ENCODE measurements at regions not wholly inside any gene's neighbourhood (a gene's known extent, or its start where the extent isn't known, plus 50 kb on each side); places are given as distances from the start of the nearest gene placed in this dataset.

DNA sequence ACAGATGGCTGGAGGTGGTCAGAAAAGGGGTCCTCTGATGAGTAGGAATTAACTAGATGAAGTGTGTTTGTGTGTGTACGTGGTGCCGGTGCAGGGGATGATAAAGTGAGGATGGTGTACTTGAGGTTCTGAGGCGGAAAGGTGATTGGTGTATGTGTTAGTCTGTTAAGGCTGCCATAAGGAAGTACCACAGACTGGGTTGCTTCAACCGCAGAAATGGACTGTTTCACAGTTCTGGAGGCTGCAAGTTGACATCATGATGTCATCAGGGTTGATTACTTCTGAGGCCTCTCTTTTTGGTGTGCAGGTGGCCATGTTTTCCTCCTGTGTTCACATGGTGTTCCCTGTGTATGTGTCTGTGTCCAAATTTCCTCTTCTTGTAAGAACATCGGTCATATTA is 202.4 kb upstream of the RGMA start:
- no peak for DNase-seq (ENCODE audit: low read depth, low spot score)

DNA sequence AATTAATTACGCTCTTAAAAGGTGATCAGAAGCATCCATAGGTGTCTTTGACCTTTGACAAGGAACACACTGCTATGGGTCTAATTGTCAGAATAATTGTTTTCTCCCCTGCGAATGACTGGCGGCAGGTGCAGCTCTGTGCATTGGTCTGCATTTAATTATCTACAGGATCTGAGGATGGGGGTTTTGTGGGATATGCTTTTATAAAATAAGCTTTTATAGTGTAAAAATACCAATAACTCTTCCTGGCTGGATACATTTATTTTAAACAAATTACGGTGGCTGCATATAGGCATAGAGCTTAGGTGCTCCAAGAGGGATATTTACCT is 201.6 kb upstream of the RGMA start:
- CTCF ChIA-PET, result no interaction called here
- DNase-seq (ENCODE audit: low read depth, low spot score), result no peak
- Histone ChIP-seq H3K4me3 (ENCODE audit: low read depth, low read length) (no peak overlapping the region), H3K27me3 (ENCODE audit: control insufficient read depth, insufficient read depth, low read length) (no peaks in the 10 kb centered on the region), H3K27ac (ENCODE audit: low read depth, low read length) (no peak overlapping the region), H3K9me3 (ENCODE audit: control insufficient read depth, insufficient read depth, low read length) (peaks cover 30% of the 10 kb centered on the region)
- TF ChIP-seq, protein P1, sequence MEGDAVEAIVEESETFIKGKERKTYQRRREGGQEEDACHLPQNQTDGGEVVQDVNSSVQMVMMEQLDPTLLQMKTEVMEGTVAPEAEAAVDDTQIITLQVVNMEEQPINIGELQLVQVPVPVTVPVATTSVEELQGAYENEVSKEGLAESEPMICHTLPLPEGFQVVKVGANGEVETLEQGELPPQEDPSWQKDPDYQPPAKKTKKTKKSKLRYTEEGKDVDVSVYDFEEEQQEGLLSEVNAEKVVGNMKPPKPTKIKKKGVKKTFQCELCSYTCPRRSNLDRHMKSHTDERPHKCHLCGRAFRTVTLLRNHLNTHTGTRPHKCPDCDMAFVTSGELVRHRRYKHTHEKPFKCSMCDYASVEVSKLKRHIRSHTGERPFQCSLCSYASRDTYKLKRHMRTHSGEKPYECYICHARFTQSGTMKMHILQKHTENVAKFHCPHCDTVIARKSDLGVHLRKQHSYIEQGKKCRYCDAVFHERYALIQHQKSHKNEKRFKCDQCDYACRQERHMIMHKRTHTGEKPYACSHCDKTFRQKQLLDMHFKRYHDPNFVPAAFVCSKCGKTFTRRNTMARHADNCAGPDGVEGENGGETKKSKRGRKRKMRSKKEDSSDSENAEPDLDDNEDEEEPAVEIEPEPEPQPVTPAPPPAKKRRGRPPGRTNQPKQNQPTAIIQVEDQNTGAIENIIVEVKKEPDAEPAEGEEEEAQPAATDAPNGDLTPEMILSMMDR (IDR thresholded peaks at IDR 0.05; ENCODE audit: low read depth, low read length), result no peak
- POLR2A ChIA-PET, result no interaction called here

More for the DNA sequence above, 202.4 kb upstream of the RGMA start:
- Histone ChIP-seq H3K4me3 (ENCODE audit: low read depth, low read length) (no peak overlapping the region), H3K27ac (ENCODE audit: low read depth, low read length) (no peak overlapping the region), H3K9me3 (ENCODE audit: control insufficient read depth, insufficient read depth, low read length) (peaks cover 32% of the 10 kb centered on the region), H3K27me3 (ENCODE audit: control insufficient read depth, insufficient read depth, low read length) (no peaks in the 10 kb centered on the region)
- TF ChIP-seq, protein P1 (IDR thresholded peaks at IDR 0.05; ENCODE audit: low read depth, low read length), result no peak
- CTCF ChIA-PET, result no interaction called here
- POLR2A ChIA-PET, result no interaction called here

DNA sequence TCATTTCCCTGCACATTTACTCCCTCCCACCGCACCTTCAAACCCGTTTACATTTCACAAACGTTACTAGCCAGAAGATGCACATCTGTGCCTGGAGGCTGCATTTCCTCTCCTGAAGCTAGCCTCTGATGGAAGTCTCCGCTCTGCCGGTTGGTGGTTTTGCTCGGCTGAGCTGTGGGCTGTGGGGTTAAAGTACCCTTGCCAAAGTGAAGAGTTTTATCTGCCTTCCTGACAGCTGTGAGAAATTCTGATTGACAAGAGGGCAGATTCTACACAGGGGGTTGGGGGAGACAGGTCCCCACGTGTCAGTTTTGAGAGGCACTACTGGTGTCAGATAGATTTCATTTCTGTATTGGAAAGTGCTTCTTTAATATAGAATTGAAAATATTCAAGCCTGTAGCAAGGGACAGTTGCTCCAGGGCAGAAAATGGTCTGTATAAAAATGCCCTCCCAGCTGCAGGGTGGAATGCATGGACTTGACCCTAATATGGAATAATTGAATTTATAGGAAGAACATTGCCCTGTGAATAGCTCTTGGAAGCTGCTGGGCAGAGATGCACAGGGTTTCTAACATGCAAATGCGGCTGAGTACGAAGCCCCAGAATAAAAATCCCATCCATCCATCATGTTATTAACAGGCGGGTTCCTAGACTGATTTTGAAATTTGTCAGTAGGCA is 201.1 kb upstream of the RGMA start:
- ChIA-PET CTCF (no interaction called here), POLR2A (no interaction called here)
- TF ChIP-seq, protein P1 (IDR thresholded peaks at IDR 0.05; ENCODE audit: low read depth, low read length), result no peak

DNA sequence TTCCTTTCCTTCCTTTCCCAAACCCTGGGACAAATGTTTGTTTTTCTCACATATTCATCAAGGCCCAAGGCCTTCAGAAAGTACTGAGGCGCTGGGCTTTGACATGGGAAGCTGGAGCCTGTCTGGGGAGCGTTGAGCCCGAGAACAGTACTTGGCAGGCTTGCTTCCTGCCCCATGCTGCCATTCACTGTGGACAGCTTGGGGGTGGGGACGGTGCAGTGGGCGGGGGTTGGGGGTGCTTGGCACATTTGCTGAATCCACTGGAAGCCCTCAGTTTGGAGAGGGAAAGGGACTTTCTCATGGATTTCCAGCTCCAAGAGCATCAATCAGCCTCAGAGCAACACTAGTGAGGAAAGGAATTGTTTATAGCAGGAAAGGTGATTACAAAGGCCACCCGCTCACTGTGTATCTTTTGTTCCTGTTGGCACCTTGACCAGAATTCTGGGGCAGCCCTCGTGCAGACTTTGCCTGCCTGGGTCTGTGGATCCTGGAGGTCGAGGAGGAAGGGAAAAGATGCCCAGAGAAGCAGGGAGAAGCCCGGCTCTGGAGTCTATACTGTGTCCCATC is 199.8 kb upstream of the RGMA start:
- POLR2A ChIA-PET, result no interaction called here
- no peaks in the 10 kb centered on the region for H3K27me3 ChIP-seq (ENCODE audit: control insufficient read depth, insufficient read depth, low read length)
- H3K4me3 ChIP-seq (ENCODE audit: low read depth, low read length), result no peak overlapping the region
- H3K27ac ChIP-seq (ENCODE audit: low read depth, low read length), result no peak overlapping the region
- TF ChIP-seq, protein P1 (IDR thresholded peaks at IDR 0.05; ENCODE audit: low read depth, low read length), result no peak
- H3K9me3 ChIP-seq (ENCODE audit: control insufficient read depth, insufficient read depth, low read length), result peaks cover 35% of the 10 kb centered on the region
- no peak for DNase-seq (ENCODE audit: low read depth, low spot score)
- CTCF ChIA-PET, result no interaction called here

More for the DNA sequence above, 201.1 kb upstream of the RGMA start:
- Histone ChIP-seq H3K27me3 (ENCODE audit: control insufficient read depth, insufficient read depth, low read length) (no peaks in the 10 kb centered on the region), H3K4me3 (ENCODE audit: low read depth, low read length) (no peak overlapping the region), H3K27ac (ENCODE audit: low read depth, low read length) (no peak overlapping the region), H3K9me3 (ENCODE audit: control insufficient read depth, insufficient read depth, low read length) (peaks cover 30% of the 10 kb centered on the region)
- DNase-seq (ENCODE audit: low read depth, low spot score), result no peak

DNA sequence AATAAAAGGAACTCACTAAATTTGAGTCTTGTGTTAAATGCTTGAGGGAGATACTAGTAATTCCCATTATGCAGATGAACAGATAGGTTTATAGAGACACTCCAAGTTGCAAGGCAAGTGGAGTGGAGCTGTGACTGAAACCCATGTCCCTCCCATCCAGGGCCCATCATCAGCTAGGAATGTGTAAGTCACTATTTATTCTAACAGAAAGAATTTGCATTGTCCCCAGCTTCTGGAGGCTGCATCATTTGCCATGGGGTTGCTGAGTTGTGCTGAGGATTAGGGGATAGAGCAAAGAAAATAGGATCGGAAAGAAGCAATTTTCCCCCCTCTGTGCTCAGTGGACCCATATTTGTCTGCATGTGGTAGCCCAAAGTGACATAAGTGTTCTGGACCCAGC is 197.4 kb upstream of the RGMA start:
- H3K9me3 ChIP-seq (ENCODE audit: control insufficient read depth, insufficient read depth, low read length), result peaks cover 43% of the 10 kb centered on the region
- H3K27me3 ChIP-seq (ENCODE audit: control insufficient read depth, insufficient read depth, low read length), result no peaks in the 10 kb centered on the region
- ChIA-PET POLR2A (no interaction called here), CTCF (no interaction called here)
- TF ChIP-seq, protein P1 (IDR thresholded peaks at IDR 0.05; ENCODE audit: low read depth, low read length), result no peak
- no peak overlapping the region for H3K4me3 ChIP-seq (ENCODE audit: low read depth, low read length)
- no peak overlapping the region for H3K27ac ChIP-seq (ENCODE audit: low read depth, low read length)
- DNase-seq (ENCODE audit: low read depth, low spot score), result no peak

Measured in AG04450 (cell line).